AG20443 (cell line): ENCODE measurements at regions not wholly inside any gene's neighbourhood (a gene's known extent, or its start where the extent isn't known, plus 50 kb on each side); places are given as distances from the start of the nearest gene placed in this dataset.
"Not testable (repeated sequence)": the region's sequence is repeated elsewhere in the genome, so short reads cannot be mapped to it uniquely, and the experiment has no call there.

ENCODE experiments used
- DNase-seq: peaks from one replicate; pipeline ENCODE4 v3.0.0; 2012; ENCODE audit warnings: low spot score, mixed read lengths

DNA sequence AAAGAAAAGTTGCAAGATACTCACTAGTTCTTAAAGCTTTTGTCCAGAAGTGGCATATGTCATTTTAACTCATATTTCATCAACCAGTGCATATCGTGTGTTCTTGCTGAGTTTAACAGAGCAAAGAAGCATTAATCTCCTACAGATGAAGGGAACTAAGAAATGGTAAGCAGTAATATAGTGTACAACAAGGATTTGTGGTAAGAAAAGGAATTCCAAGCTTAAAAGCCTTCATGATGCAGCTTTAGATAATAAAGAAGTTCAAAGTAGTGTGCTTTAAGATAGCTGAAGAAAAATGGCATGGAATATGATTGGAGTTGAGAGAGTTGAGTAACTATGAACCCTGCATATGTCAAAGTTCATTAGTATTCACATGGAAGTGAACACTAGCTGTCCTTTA, 649.8 kb upstream of the FSHR start:
- DNase-seq, result no peak

DNA sequence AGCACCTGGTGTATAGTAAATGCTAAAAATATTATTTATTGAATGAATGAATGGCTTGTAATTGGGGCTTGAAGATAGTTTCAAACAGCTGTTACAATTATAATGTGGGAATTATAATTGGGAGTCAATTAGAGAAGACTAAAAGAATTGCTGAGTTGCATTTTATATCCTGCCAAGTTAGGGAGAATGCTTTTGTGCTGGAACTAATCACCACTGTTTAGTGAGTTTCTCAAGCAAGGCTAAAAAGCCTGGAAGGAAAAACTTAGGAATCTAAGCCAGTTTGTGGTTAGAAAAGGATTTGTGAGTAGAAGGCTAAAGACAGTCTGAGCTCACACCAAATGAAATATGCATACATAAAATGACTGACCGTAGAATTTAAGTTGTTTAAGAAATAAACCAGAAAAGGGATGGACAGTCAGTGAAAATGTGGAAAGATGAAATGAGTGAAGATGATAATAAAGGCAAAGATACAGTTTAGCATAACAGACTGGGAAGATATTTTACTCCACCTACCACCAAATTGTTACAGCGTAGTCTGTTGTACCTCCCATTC, 647.7 kb upstream of the FSHR start:
- no peak for DNase-seq

DNA sequence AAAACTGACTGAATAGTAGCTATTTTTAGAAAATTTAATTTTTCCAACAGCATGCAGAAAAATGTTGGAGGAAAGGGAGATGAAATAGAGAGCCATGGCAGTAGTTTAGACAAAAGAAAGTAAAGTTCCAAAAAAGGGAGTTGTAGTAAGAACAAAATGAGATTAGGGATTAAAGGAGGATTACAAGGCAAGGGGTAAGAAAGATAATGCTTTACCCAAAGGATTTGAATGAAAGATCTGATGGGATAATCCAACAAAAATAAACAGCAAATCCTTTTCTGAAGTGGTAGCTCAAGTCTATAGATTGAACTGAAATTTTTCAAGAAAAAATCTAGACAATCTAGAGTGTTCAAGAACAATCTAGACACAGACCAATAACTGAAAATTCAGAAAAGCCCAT, 644.3 kb upstream of the FSHR start:
- DNase-seq, result no peak

DNA sequence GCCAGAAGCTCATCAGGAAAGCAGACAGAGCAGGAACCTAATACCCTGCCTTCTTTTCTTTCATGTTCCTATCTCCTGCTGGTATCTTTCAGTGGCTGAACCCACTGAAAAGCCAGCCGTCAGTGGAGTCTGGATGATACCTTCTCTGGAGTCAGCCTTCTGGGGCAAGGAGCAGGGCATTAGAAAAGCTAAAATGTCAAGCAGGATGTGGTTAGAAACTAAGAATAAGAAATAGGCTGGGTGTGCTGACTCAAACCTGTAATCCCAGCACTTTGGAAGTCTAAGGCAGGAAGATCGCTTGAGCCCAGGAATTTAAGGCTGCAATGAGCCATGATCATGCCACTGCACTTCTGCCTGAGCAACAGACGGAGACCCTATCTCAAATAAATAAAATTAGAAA, 642.0 kb upstream of the FSHR start:
- no peak for DNase-seq

DNA sequence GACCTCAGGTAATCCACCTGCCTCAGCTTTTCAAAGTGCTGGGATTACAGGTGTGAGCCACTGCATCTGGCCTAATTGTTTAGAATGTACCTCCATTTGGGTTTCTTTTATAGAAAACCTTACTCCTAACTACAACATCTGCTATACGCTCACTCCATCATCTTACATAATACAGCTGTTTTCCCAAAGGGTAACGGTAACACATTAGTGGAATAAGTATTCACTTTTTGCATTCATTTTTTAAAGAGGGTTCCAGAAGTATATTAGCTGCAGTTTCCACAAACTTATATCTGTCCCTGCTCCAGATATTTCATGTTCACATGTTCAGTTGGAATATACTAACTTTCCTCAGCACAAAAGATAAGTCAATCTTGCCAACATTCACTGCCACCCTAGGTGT, 640.1 kb upstream of the FSHR start:
- no peak for DNase-seq

DNA sequence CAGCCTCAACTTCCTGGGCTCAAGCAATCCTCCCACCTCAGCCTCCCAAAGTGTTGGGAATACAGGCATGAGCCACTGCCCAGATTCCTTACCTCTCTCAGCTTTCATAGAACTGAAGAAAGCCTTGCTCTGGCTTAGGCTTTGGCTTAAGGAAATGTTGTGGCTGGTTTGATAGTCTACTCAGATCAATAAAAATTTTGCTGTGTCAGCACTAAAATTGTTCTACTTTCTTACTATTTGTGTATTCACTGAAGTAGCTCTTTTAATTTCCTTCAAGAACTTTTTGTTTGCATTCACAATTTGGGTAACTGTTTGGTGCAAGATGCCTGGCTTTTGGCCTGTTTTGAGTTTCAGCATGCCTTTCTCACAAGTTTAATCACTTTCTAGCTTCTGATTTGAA, 634.0 kb upstream of the FSHR start:
- DNase-seq, result no peak

DNA sequence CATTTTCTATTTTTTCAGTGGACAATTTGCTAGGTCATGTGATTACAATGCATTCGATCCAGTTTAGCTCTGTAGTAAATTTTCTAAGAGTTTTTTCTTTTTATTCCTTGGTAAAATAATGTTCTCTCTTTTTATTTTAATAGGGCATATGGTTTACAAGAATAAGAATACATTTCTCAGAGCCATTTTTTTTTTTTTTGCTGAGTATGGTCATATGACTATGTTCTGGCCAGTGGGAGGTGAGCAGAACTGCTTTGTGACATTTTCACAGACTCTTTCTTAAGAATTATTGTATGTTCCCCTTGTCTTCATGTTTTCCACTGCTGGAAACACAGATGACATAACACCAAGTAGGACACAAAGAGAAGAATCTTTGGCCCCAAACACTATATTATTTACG, 626.6 kb upstream of the FSHR start:
- DNase-seq, result no peak

DNA sequence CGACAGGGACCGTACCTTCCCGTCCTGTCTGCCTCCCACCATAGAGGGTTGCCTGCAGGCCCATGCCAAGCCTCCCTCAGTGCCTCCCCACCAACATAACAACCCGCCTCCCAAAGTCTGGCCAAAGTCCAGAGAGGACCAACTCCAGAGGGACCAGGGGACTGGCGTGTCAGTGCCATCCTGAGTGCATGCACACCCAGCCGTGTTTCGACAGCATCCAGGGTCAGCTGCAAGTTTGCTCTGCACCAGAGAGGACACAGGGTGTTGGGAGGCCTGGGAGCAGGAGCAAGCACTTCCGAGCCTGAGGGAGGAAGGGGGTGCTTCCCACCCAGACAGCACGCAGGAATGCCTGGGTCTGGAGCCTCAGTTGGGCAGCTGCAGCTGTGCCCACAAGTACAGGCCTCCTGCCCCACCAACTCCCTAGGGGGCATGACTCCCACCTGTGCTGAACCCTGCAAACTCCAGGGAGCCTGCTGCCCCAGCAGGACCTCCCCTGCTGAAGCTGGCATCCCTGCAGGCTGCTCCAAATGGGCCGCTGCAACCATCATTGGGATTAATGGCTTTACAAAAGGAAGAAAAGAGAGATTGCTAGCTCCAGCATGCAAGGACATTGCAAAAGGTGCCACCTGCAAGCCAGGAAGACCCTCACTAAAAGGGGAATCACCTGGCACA, 618.1 kb upstream of the FSHR start:
- no peak for DNase-seq

DNA sequence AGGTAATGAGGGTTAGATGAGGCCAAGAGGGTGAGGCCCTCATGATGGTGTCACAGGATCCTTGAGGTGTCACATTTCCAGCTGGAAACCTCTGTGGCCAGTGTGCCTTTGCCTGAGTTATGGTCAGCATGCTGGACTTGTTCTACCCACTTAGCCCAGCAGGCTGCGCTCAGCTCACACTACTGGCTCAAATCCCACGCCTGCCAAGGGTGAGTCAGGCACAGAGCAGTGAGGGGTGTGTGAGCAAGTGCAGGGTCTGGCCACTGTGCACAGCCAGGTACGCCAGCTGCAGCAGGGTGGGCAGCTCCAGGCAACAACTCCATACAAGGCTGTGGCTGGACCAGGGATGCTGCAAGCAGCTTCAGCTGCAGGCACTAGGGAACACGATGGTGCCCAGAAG, 616.6 kb upstream of the FSHR start:
- DNase-seq, result no peak

DNA sequence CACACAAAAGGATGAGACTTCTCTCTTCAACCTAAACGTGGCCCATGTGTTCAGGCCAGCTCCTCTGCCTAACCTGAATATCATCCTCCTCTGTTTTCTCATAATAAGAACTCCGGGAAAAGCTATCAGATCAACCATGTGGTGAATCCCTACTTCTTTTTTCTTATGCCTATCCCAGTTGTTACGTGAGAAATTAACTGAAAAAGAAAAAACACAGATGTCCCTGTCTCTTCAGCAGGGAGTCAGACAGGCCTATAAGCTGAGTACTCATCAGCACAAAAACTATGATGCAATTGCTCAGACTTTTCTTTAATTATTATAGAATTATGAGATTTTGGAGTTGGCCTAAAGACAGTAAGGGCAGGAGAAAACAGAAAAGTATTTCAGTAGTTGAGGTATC, 613.0 kb upstream of the FSHR start:
- no peak for DNase-seq

DNA sequence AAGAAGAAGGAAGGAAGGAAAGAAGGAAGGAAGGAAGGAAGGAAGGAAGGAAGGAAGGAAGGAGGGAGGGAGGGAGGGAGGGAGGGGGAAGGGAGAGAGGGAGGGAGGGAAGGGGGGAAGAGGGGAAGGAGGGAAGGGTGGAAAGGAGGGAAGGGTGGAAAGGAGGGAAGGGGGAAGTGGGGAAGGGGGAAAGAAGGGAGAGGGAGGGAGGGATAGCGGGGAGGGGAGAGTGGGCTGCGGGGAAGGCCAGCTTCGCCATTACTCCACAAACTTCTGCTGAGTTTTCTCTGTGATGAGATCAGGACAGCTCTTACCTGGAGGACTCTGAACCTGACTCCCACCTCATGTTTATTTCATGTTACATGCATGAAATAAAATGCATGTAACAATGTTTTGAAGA, 601.5 kb upstream of the FSHR start:
- DNase-seq, result no peak

DNA sequence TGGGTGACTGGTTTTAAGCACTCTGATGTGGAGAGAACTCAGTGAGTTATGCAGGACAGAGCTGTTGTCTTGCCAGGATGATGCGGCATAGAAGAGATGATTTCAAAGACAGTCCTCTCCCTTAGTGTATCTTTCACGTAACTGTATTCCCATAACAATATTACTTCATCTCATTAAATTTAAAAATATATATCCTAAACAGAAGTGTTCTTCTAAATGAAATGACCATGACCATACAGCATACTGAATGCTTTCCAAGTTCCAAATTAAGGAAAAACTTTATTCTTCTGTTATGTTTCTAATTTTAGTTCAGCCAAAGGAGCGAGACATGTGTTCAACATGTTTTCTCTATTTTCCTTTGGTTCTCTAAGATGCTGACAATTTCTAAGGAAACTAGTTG, 600.1 kb upstream of the FSHR start:
- DNase-seq, result no peak

DNA sequence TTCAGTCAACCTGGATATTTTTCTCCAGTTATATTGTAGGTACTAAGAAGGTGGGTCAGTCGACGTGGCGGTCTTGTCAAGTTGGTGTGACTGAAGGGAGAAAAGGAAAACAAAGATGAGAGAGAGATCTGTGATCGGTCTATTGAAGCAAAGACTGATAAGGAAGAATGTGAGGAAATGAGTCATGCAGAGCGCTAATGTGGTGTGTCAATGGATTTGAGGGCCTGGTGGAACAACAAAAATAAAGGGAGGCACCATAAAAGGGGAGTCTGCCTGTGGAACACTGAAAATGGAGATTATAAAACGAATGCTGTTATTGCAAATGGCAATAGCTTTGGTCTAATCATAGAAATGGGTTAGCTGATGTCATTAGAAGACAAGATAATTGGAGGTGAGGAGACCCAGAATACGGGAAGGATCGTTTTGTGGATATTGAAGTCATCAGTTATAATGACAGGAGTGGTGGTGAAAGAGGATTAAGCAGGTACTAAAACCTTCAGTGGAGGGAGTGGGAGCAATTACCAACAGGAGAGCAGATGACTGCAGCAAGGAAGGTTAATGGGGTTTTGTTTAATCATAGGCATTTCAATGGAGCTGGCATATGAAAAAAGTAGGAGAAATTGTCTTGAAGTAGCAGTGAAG, 599.1 kb upstream of the FSHR start:
- no peak for DNase-seq

DNA sequence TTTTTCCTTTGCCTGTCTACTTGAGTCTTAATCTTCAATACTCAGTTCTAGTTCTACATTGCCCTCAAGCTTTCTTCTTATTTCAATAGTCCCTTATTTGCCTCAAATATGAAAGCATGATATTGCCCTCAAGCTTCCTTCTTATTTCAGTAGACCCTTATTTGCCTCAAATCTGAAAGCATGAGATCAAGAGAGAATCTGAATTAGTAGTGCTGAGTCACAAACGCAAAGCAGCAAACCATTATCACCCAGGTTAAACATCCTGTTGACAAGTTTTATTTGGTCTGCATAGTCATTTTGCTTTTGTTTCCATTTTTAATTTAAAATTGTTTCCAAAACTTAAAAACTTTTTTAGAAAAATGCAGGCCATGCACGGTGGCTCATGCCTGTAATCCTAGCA, 583.3 kb upstream of the FSHR start:
- no peak for DNase-seq

DNA sequence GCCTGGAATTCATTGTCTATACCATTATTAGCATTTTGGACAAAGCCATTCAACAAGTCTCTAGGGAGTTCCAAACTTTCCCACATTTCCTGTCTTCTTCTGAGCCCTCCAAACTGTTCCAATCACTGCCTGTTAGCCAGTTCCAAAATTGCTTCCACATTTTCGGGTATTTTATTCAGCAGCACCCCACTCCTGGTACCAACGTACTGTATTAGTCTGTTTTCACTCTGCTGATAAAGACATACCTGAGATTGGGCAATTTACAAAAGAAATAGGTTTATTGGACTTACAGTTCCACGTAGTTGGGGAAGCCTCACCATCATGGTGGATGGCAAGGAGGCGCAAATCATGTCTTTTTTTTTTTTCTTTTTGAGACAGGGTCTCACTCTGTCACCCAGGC, 578.6 kb upstream of the FSHR start:
- DNase-seq, result not testable (repeated sequence)

DNA sequence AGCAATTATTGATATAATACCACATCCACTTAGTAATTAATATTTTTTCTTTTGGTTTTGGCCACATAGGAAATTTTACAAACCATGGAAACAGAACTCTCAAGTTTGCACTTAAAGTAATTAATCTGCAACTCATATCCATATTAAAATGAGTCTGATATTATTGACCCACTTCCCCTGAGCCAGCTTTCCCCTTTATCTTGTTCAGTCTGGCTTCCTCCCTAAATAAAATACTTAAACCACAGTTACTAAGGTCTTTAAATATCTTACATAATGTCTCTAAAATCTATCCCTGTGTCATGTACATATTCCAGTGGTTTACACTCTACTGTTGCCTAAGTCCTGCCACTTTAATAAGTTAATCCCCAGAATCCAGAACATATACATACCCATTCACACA, 564.9 kb upstream of the FSHR start:
- DNase-seq, result no peak

DNA sequence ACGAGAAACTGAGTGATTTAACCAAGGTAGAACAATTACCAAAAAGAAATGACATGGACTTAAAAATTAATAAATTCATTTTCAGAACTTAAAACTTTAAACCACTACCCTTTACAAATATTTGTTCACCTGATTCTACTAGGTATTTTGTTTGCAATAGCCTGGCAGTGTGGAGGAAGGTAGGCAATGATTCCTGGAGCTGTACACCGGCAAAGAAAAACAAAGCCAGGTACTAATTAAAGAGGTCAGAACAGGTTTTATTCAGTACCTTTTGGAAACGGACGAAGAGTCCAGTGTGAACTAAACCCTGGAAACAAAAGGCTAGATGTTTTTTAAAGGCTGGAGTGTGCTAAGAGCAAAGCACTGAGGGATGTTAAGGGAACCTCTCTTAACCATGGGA, 561.3 kb upstream of the FSHR start:
- no peak for DNase-seq

DNA sequence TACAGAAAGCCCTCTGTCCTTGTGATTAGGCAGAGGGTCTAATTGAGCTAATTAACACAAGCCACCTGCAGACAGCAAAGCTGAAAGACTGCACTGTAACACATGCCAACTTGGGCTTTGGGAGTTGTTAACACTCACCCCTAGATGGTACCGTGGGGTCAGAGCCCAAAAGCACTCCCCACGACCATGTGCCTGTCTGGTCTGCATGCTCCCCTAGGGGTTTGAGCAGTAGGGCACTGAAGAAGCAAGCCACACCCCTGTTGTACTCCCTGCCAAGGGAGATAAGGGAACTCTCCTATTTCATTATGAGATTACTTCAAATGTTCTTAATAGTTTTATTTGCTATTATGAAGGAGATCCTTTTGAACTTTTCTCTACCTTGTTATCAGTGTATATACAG, 560.1 kb upstream of the FSHR start:
- no peak for DNase-seq

DNA sequence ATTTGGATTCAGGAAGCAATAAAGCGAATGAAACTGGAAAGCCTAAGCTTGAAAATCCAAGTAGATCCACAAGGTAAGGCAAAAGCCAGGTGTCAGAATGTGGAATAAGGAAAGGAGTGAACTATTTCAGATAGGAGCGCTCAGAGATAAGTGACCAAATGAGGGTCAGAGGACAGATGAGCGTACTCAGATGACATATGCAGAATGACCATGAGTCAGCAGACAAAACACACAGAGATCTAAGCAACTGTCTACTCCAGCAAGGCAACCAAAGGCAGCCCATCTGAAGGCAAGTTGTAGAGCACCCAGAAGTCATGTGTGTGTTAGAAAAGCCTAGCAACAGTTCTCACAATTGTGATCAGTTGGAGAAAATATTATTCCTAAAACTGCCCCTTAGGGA, 548.4 kb upstream of the FSHR start:
- no peak for DNase-seq

DNA sequence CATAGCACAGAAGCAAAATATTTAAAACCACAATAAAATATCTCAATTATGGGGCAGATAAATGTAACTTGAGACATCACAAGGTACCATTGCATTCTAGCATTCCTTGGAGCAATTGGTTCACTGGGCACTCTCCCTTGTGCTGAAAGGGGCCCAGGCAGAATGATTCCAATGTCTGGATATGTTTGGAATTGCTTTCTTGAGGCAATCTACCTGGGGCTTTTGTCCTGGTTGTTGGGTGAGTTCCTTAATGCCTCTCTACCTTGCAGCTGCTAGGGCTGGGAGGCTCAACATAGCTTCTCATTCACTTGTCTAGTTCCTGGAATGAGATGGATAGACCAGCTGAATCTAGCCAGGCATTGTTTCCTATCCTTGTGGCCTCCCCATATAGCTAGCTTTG, 539.6 kb upstream of the FSHR start:
- no peak for DNase-seq

DNA sequence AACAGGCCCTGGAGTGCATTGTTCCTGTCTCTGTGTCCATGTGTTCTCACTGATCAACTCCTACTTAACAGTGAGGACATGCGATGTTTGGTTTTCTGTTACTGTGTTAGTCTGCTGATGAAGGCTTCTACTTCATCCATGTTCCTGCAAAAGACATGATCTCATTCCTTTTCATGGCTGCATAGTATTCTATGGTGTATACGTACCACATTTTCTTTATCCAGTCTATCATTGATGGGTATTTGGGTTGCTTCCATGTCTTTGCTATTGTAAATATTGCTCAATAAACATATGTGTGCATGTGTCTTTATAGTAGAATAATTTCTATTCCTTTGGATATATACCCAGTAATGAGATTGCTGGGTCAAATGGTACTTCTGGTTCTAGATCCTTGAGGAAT, 537.7 kb upstream of the FSHR start:
- DNase-seq, result not testable (repeated sequence)

DNA sequence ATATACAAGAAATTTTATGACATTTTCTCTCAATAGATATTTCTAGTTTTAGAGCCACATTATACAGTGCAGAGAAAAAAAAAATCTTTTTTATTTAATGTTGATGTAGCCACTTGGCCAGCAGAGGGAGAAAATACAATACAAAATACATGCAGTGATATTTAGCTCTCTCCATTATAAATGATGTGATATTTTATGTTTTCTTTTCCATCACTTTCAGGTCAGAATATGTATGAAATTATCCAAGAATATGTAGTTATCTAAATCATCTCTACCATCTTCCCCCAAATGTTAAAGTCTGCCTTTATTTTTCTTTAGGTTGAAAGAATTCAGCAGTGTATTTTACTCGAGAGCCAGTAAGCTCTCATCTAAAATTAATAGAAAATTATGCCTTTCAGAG, 533.6 kb upstream of the FSHR start:
- no peak for DNase-seq

DNA sequence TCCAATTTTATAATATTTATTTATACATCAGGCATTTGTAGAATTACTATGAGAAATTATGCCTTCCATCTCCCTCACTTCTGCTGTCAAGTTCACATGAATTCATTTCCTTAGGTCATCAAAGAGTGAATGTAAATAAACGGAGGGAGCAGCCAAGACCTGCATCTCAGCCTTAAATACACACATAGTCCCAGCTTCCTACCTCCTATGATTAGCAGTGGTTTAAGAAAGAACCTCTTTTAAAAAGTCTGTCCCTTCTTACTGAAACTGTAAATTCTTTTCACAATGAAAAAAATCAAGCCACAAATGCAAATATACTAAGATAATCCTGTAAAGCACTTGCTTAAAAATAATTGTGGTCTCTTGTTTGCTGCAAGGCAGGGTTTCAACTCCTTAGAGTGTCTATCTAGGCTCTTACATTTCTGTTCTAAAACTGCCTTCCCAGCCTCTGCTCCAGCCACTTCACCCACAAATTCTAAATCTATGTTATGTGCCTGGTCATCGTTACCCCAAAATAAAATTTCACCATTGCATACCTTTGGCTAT, 532.7 kb upstream of the FSHR start:
- DNase-seq, result no peak

DNA sequence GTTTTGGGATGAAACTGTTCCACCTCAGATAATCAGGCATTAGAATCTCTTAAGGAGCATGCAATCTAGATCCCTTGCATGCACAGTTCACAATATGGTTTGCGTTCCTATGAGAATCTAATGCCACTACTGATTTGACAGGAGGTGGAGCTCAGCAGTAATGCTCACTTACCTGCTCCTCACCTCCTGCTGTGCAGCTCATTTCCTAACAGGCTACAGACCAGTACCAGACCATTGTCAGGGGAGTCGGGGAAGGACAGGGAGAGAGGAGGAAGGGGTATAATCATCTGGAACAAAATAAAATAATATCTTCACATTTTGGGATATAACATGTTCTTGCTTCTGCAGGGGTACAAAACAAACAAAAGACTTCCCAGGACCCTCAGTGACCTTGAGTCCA, 532.0 kb upstream of the FSHR start:
- no peak for DNase-seq
